ENCODE measurements at regions not wholly inside any gene's neighbourhood (a gene's known extent, or its start where the extent isn't known, plus 50 kb on each side); places are given as distances from the start of the nearest gene placed in this dataset.
A peak's percentile ranks its signal among the peaks of the same experiment; 100 is the strongest.

DNA sequence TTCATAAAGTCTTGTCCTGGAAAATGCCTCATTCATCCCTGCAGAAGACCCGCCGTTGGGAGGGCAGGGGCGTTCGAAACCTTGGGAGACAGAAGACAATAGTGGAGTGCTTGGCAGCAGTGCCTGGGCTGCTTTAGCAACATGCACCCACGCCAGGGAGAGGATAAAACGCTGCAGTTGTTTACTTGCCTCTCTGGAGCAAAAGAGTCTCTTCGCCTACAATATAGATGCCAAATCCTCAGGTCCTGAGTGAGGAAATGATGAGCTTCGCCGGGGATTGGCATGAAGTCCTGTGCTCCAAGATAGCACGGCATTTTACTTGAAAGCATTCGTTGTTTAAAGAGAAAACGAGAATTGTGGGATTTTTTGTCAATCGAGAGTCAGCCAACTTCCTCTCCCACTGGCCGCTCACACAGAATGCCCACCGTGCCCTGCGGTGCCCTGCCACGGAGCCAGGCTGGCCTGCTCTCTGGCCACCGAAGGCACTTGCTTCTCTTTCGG is 152.5 kb upstream of the POU3F3 start:
- H2BK15ac ChIP-seq (ENCODE audit: low read depth, low read length): no peak overlapping the region
- H2AFZ ChIP-seq (ENCODE audit: low read length): no peak overlapping the region
- H3K9ac ChIP-seq (ENCODE audit: extremely low read depth, insufficient read length, low read length): no peak overlapping the region
- H3K4me2 ChIP-seq (ENCODE audit: insufficient read depth, insufficient read length, low read length): no peak overlapping the region
- H4K20me1 ChIP-seq (ENCODE audit: control insufficient read depth, insufficient read depth, insufficient read length): no peaks in the 10 kb centered on the region
- H3K23me2 ChIP-seq (ENCODE audit: insufficient read length, low read depth, low read length, poor library complexity, severe bottlenecking): no peaks in the 10 kb centered on the region
- Mint-ChIP-seq H3K27me3 (ENCODE audit: low read depth) (0 out of 2 replicates have a peak, but pooled peaks cover 4% of the 10 kb centered on the region), H3K4me1 (peaks cover 32% of the 10 kb centered on the region in 2 experiments), H3K27ac (0 out of 7 replicates have a peak overlapping the region, but pooled peaks of 1 of the 3 experiments have one; percentile 43), H3K9me3 (no peaks in the 10 kb centered on the region), H3K4me3 (no peak overlapping the region), H3K36me3 (ENCODE audit: insufficient read depth in 1 of 3, low read depth in 3 of 3) (no peaks in the 10 kb centered on the region)
- H2BK120ac ChIP-seq (ENCODE audit: low read depth, low read length, poor library complexity, severe bottlenecking): no peak overlapping the region
- H3K18ac ChIP-seq (ENCODE audit: insufficient read length, low read depth, low read length): no peak overlapping the region
- no peak overlapping the region for H3K14ac ChIP-seq (ENCODE audit: insufficient read depth, low read length)
- no peak overlapping the region for H3K27ac ChIP-seq (ENCODE audit: insufficient read length, low read depth, low read length)
- WGBS (ENCODE audit: extremely low coverage, insufficient read length, low lambda C conversion rate): no CpG with 5 or more reads among the region's 19 CpGs
- no peaks in the 10 kb centered on the region for H3K4me1 ChIP-seq (ENCODE audit: insufficient read depth, low read length)
- no peak overlapping the region for H4K5ac ChIP-seq (ENCODE audit: insufficient read length, low read depth, low read length)
- H3K23ac ChIP-seq (ENCODE audit: insufficient read length, low read depth, low read length): no peak overlapping the region
- H3K9me3 ChIP-seq (ENCODE audit: control insufficient read depth, low read depth, low read length): no peaks in the 10 kb centered on the region
- H2AK5ac ChIP-seq (ENCODE audit: insufficient read length, low read length): no peak overlapping the region
- H3K4ac ChIP-seq (ENCODE audit: low read depth, low read length): no peak overlapping the region
- no peak overlapping the region for H2BK12ac ChIP-seq (ENCODE audit: insufficient read length, low read depth, low read length)
- no peaks in the 10 kb centered on the region for H3K79me2 ChIP-seq (ENCODE audit: insufficient read depth, low read length)
- no peaks in the 10 kb centered on the region for H3K79me1 ChIP-seq (ENCODE audit: insufficient read depth, low read depth, low read length, poor library complexity, severe bottlenecking)
- no peaks in the 10 kb centered on the region for H3K27me3 ChIP-seq (ENCODE audit: insufficient read depth, low read length)
- no peak for DNase-seq
- no peak overlapping the region for H4K8ac ChIP-seq (replicated peaks; ENCODE audit: insufficient read length, low read depth, low read length)
- H2BK5ac ChIP-seq (ENCODE audit: insufficient read length, low read length): no peak overlapping the region
- no peak overlapping the region for H4K91ac ChIP-seq (ENCODE audit: insufficient read length, low read depth, low read length)
- no peak overlapping the region for H3K56ac ChIP-seq (ENCODE audit: insufficient read length, low read depth, low read length)
- no peak overlapping the region for H2BK20ac ChIP-seq (ENCODE audit: low read depth, low read length, poor library complexity, severe bottlenecking)
- H3T11ph ChIP-seq (ENCODE audit: low read length): no peak overlapping the region
- TF ChIP-seq, protein P1, sequence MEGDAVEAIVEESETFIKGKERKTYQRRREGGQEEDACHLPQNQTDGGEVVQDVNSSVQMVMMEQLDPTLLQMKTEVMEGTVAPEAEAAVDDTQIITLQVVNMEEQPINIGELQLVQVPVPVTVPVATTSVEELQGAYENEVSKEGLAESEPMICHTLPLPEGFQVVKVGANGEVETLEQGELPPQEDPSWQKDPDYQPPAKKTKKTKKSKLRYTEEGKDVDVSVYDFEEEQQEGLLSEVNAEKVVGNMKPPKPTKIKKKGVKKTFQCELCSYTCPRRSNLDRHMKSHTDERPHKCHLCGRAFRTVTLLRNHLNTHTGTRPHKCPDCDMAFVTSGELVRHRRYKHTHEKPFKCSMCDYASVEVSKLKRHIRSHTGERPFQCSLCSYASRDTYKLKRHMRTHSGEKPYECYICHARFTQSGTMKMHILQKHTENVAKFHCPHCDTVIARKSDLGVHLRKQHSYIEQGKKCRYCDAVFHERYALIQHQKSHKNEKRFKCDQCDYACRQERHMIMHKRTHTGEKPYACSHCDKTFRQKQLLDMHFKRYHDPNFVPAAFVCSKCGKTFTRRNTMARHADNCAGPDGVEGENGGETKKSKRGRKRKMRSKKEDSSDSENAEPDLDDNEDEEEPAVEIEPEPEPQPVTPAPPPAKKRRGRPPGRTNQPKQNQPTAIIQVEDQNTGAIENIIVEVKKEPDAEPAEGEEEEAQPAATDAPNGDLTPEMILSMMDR (conservative IDR thresholded peaks at IDR 0.05): no peak

Data from H9 (cell line).